GM12878 (cell line): ENCODE measurements at regions not wholly inside any gene's neighbourhood (a gene's known extent, or its start where the extent isn't known, plus 50 kb on each side); places are given as distances from the start of the nearest gene placed in this dataset.

Source experiments
- MYC ChIP-seq: IDR thresholded peaks from 2 replicates; pipeline ENCODE4 v1.6.1; 2011; ENCODE audit warnings: mild to moderate bottlenecking, low read length, moderate library complexity, inconsistent platforms; ENCODE audit not compliant: insufficient read depth, insufficient replicate concordance, insufficient read length, severe bottlenecking
- TF ChIP-seq, protein P1 (sequence below): IDR thresholded peaks from 2 replicates; pipeline ENCODE4 v1.6.1; 2012; ENCODE audit warnings: low read depth, low read length, improper control_type of control experiment

- TF ChIP-seq MYC, result no peak
- TF ChIP-seq, protein P1, sequence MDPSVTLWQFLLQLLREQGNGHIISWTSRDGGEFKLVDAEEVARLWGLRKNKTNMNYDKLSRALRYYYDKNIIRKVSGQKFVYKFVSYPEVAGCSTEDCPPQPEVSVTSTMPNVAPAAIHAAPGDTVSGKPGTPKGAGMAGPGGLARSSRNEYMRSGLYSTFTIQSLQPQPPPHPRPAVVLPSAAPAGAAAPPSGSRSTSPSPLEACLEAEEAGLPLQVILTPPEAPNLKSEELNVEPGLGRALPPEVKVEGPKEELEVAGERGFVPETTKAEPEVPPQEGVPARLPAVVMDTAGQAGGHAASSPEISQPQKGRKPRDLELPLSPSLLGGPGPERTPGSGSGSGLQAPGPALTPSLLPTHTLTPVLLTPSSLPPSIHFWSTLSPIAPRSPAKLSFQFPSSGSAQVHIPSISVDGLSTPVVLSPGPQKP, result no peak
Measured at GRCh38 chr3:164687211-164687610, 391.1 kb downstream of the SI start.
